Activated naive CD4-positive, alpha-beta T cell treated with anti-CD3 and anti-CD28 coated beads, Interleukin-2, amount 10 ng/mL, durations not matched to agents 7 days and 5 days (primary cell): ENCODE measurements at regions not wholly inside any gene's neighbourhood (a gene's known extent, or its start where the extent isn't known, plus 50 kb on each side); places are given as distances from the start of the nearest gene placed in this dataset.
A peak's percentile ranks its signal among the peaks of the same experiment; 100 is the strongest.

Experiments used
- CTCF ChIA-PET: fragments of 350-600 bp; sonication (Branson Sonifier 250); formaldehyde crosslinking; loops from one replicate; lab custom pipeline; 2021; ENCODE audit warnings: antibody characterized with exemption; lab: Charles Lee
- DNase-seq: peaks from one replicate; pipeline ENCODE4 v3.0.0-alpha.2; 2020
- H3K27ac Mint-ChIP-seq: one replicate; pipeline ENCODE4 v1.8.0; 2021; ENCODE audit warnings: mild to moderate bottlenecking, moderate library complexity, mixed read lengths
- H3K27me3 Mint-ChIP-seq: one replicate; pipeline ENCODE4 v1.8.0; 2021; ENCODE audit warnings: mild to moderate bottlenecking, mixed read lengths
- H3K36me3 Mint-ChIP-seq: one replicate; pipeline ENCODE4 v1.8.0; 2021; ENCODE audit warnings: mixed read lengths
- H3K4me1 Mint-ChIP-seq: one replicate; pipeline ENCODE4 v1.8.0; 2021; ENCODE audit warnings: mixed read lengths
- H3K4me3 Mint-ChIP-seq: one replicate; pipeline ENCODE4 v1.8.0; 2021; ENCODE audit warnings: mild to moderate bottlenecking, moderate library complexity, mixed read lengths
- H3K9me3 Mint-ChIP-seq: one replicate; pipeline ENCODE4 v1.8.0; 2021; ENCODE audit warnings: mixed read lengths

GRCh38 chr1:234994436-234995295 lies 134.0 kb downstream of the TOMM20 start:
- no peaks in the 10 kb centered on the region for H3K36me3 Mint-ChIP-seq
- no peak overlapping the region for H3K27ac Mint-ChIP-seq
- H3K27me3 Mint-ChIP-seq: no peaks in the 10 kb centered on the region
- no peaks in the 10 kb centered on the region for H3K9me3 Mint-ChIP-seq
- CTCF ChIA-PET: no interaction called here
- no peak overlapping the region for H3K4me3 Mint-ChIP-seq
- H3K4me1 Mint-ChIP-seq: peaks cover 11% of the 10 kb centered on the region
- peak; percentile 2 for DNase-seq

DNA sequence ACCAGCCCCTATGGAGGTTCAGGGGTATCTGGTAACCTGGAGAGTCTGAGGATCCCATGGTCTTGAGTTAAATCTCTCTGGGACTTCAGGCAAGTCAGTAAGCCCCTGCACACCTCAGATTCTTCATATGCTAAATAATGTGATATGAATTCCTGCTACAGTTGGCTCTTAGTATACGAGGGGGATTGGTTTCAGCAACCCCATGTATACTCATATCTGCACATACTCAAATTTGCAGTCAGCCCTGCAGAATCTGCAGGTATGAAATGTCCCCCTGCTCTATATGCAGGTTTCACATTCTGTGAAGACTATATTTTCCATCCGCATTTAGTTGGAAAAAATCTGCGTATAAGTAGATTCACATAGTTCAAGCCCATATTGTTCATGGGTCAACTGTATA lies 136.6 kb downstream of the TOMM20 start:
- DNase-seq: peak; percentile 5
- peaks cover 17% of the 10 kb centered on the region for H3K4me1 Mint-ChIP-seq
- no peaks in the 10 kb centered on the region for H3K27me3 Mint-ChIP-seq
- no peak overlapping the region for H3K4me3 Mint-ChIP-seq
- CTCF ChIA-PET: no interaction called here
- H3K36me3 Mint-ChIP-seq: peaks cover 1% of the 10 kb centered on the region
- no peak overlapping the region for H3K27ac Mint-ChIP-seq
- H3K9me3 Mint-ChIP-seq: no peaks in the 10 kb centered on the region

GRCh38 chr1:234990874-234991801 lies 137.5 kb downstream of the TOMM20 start:
- no peak overlapping the region for H3K27ac Mint-ChIP-seq
- DNase-seq: no peak
- no peak overlapping the region for H3K4me3 Mint-ChIP-seq
- CTCF ChIA-PET: interaction anchor here (0.7 to 1.3 kb wide), 4 partner anchors 8 to 379 kb away, joined by 3 to 4 read pairs (median 3); no protein-coding TSS in a partner anchor
- peaks cover 24% of the 10 kb centered on the region for H3K4me1 Mint-ChIP-seq
- no peaks in the 10 kb centered on the region for H3K9me3 Mint-ChIP-seq
- no peaks in the 10 kb centered on the region for H3K27me3 Mint-ChIP-seq
- peaks cover 3% of the 10 kb centered on the region for H3K36me3 Mint-ChIP-seq

GRCh38 chr1:234990328-234990675 lies 138.3 kb downstream of the TOMM20 start:
- H3K9me3 Mint-ChIP-seq: no peaks in the 10 kb centered on the region
- no peak overlapping the region for H3K4me3 Mint-ChIP-seq
- H3K36me3 Mint-ChIP-seq: peaks cover 3% of the 10 kb centered on the region
- H3K27me3 Mint-ChIP-seq: no peaks in the 10 kb centered on the region
- no peak for DNase-seq
- no peak overlapping the region for H3K27ac Mint-ChIP-seq
- CTCF ChIA-PET: interaction anchor here (0.7 to 1.3 kb wide), 3 partner anchors 8 to 28 kb away, joined by 3 to 4 read pairs (median 3); no protein-coding TSS in a partner anchor
- H3K4me1 Mint-ChIP-seq: peaks cover 27% of the 10 kb centered on the region

DNA sequence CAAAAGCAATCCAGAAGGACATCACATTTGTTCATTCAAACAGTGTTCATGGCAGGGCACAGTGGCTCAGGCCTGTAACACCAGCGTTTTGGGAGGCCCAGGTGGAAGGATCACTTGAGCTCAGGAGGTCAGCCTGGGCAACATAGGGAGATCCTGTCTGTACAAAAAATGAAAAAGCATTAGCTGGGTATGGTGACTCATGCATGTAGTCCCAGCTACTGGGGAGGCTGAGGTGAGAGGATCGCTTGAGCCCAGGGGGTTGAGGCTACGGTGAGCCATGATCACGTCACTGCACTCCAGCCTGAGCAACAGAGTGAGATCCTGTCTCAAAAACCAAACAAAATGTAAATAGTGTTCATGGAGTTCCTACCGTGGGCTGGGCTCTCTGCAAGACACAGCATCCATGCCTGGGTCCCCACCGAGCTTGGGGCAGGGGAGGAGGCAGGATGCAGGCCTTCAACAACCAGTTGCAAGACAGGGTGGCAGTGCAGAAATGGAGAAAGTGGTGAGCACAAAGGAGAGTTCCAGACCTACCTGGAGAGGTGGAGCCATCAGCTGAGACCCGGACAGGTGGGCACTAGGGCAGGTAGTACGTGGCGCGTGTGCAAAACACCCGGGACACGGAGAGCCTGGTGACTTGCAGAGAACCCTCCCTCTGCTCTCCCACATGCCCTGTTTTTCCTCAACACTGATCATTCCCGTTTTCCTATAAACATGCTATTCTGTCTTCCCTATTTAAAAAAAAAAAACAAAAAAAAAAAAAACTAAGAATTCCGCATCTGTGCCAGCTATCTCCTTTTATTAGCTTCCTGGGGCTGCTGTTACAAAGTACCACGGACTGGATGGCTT lies 138.9 kb downstream of the TOMM20 start:
- DNase-seq: no peak
- Mint-ChIP-seq H3K27me3 (no peaks in the 10 kb centered on the region), H3K36me3 (peaks cover 3% of the 10 kb centered on the region), H3K4me1 (peaks cover 33% of the 10 kb centered on the region), H3K27ac (no peak overlapping the region), H3K4me3 (no peak overlapping the region), H3K9me3 (no peaks in the 10 kb centered on the region)
- CTCF ChIA-PET: interaction anchor here (1.0 to 1.6 kb wide), 5 partner anchors 8 to 503 kb away, joined by 3 to 5 read pairs (median 4); no protein-coding TSS in a partner anchor

DNA sequence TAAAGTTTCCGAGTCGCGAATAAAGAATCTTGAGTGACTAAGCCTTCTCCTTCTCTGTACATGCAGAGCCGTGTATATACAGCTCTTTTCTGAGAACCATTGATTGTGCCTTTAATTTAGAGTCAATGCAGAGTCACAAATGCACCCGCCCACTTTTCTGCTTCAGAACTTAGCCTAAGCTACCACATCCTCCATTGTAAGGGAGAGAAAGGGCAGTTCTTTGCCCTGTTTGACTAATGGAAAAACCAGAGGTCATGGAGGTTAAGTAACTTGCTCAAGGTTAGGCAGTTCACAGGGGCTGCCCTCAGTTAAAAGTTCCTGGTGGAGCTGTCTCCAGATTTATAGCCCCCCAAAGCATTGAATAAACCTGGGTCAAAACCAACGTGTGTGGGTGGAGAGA lies 139.6 kb downstream of the TOMM20 start:
- CTCF ChIA-PET: interaction anchor here (0.9 to 1.6 kb wide), 6 partner anchors 9 to 502 kb away, joined by 3 to 5 read pairs (median 4); no protein-coding TSS in a partner anchor
- H3K4me3 Mint-ChIP-seq: no peak overlapping the region
- no peaks in the 10 kb centered on the region for H3K27me3 Mint-ChIP-seq
- H3K9me3 Mint-ChIP-seq: no peaks in the 10 kb centered on the region
- peaks cover 3% of the 10 kb centered on the region for H3K36me3 Mint-ChIP-seq
- no peak for DNase-seq
- peaks cover 39% of the 10 kb centered on the region for H3K4me1 Mint-ChIP-seq
- H3K27ac Mint-ChIP-seq: no peak overlapping the region

- H3K27ac Mint-ChIP-seq: no peak overlapping the region
- peaks cover 44% of the 10 kb centered on the region for H3K4me1 Mint-ChIP-seq
- CTCF ChIA-PET: interaction anchor here (0.9 to 1.6 kb wide), 6 partner anchors 9 to 501 kb away, joined by 3 to 5 read pairs (median 4); no protein-coding TSS in a partner anchor
- H3K27me3 Mint-ChIP-seq: no peaks in the 10 kb centered on the region
- no peak overlapping the region for H3K4me3 Mint-ChIP-seq
- peaks cover 3% of the 10 kb centered on the region for H3K36me3 Mint-ChIP-seq
- no peaks in the 10 kb centered on the region for H3K9me3 Mint-ChIP-seq
- DNase-seq: no peak
Measured at GRCh38 chr1:234988536-234988935, 140.1 kb downstream of the TOMM20 start.

GRCh38 chr1:234988155-234988517 lies 140.5 kb downstream of the TOMM20 start:
- H3K27ac Mint-ChIP-seq: no peak overlapping the region

DNA sequence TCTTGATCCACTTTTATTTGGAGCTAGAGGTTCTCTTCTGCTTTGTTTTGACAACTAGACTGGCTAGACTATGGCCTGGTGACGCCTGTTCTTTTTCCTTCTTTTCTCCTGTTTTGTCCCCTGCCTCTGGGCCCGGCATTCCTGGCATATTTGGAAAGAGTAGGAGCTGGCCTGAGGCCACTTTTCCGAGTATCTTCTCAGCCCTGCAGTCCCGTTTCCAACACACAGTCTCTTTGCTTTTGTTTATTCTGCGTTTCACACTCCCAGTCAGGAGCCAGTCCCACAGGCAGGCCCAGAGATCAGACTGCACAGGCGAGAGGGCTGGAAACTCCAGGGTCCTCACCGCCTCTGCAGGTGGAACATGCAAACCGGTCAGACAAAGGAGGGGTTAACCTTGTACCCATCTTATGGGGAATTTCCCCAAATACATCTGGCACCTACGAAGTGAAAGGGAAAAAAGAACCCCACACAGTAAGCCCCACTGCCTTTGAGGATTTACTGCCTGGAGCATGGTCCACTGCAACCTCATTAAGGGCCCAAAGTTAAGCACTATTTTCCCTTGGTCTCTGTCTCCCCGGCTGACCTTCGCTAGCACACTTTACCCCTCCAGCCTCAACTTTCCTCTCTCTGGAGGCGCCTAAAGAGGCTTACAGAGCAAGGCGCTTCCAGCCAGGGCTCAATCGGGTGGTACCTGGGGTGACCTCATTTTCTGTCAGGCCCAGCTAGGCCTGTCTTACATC lies 141.1 kb downstream of the TOMM20 start:
- Mint-ChIP-seq H3K4me3 (no peak overlapping the region), H3K4me1 (peaks cover 46% of the 10 kb centered on the region), H3K27ac (peak overlapping the region; percentile 43), H3K36me3 (peaks cover 3% of the 10 kb centered on the region), H3K9me3 (no peaks in the 10 kb centered on the region), H3K27me3 (no peaks in the 10 kb centered on the region)
- no peak for DNase-seq
- CTCF ChIA-PET: interaction anchor here (0.6 to 1.1 kb wide), 3 partner anchors 9 to 92 kb away, joined by 3 read pairs; no protein-coding TSS in a partner anchor

More at GRCh38 chr1:234988155-234988517, 140.5 kb downstream of the TOMM20 start:
- Mint-ChIP-seq H3K9me3 (no peaks in the 10 kb centered on the region), H3K36me3 (peaks cover 3% of the 10 kb centered on the region), H3K4me1 (peaks cover 46% of the 10 kb centered on the region), H3K27me3 (no peaks in the 10 kb centered on the region), H3K4me3 (no peak overlapping the region)
- CTCF ChIA-PET: interaction anchor here (0.9 to 1.6 kb wide), 4 partner anchors 18 to 501 kb away, joined by 3 to 4 read pairs (median 4); no protein-coding TSS in a partner anchor
- DNase-seq: no peak

DNA sequence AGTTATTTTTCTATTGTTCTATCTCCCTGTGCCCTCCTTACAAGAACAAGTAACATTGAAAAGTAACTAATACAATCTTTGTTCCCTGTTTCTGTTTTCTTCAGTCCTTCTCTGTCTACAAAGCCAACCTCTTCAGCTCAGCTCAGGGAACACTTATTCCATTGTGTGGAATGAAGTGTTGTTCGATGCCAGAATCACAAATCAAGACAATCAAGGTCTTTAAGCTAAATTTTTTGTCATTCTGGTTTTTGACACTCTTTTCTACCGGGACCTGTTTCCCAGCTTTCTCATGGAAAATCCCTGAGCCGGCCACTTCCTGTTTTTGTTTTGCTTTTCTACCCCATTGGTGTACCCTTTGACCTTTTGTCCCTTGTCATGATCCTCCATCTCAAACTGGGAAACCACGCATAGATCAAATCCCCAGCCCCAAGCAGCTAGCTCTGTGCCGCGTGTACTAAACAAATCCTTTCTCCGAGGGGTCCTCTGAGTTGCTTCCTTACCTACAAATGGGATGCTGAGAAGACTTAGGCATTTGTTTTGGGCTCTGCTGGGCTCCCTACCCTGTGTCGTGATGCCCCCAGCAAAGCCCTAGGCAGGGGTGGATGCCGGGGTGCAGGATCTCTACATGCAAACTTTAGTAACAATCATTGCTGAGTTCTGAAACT lies 141.8 kb downstream of the TOMM20 start:
- Mint-ChIP-seq H3K27ac (peak overlapping the region; percentile 43), H3K27me3 (no peaks in the 10 kb centered on the region), H3K9me3 (no peaks in the 10 kb centered on the region), H3K4me1 (peaks cover 46% of the 10 kb centered on the region), H3K36me3 (peaks cover 3% of the 10 kb centered on the region), H3K4me3 (no peak overlapping the region)
- DNase-seq: no peak
- CTCF ChIA-PET: interaction anchor here (0.6 to 1.1 kb wide), 3 partner anchors 8 to 93 kb away, joined by 3 read pairs; no protein-coding TSS in a partner anchor

GRCh38 chr1:234985516-234986294 lies 142.9 kb downstream of the TOMM20 start:
- Mint-ChIP-seq H3K27ac (no peak overlapping the region), H3K4me3 (no peak overlapping the region), H3K9me3 (no peaks in the 10 kb centered on the region), H3K36me3 (peaks cover 3% of the 10 kb centered on the region), H3K4me1 (peaks cover 56% of the 10 kb centered on the region), H3K27me3 (no peaks in the 10 kb centered on the region)
- CTCF ChIA-PET: no interaction called here
- DNase-seq: no peak

- H3K9me3 Mint-ChIP-seq: no peaks in the 10 kb centered on the region
- peaks cover 3% of the 10 kb centered on the region for H3K36me3 Mint-ChIP-seq
- no peak for DNase-seq
- CTCF ChIA-PET: no interaction called here
- no peak overlapping the region for H3K4me3 Mint-ChIP-seq
- no peaks in the 10 kb centered on the region for H3K27me3 Mint-ChIP-seq
- no peak overlapping the region for H3K27ac Mint-ChIP-seq
- H3K4me1 Mint-ChIP-seq: peaks cover 64% of the 10 kb centered on the region
Measured at GRCh38 chr1:234985007-234985370, 143.6 kb downstream of the TOMM20 start.
